DOHH2 (cell line): ENCODE measurements at regions not wholly inside any gene's neighbourhood (a gene's known extent, or its start where the extent isn't known, plus 50 kb on each side); places are given as distances from the start of the nearest gene placed in this dataset.

Experiments
- EZH2phosphoT487 ChIP-seq: fragments of 200-600 bp; sonication (generic); IDR thresholded peaks from 2 replicates; pipeline ENCODE4 v1.6.1; 2017; ENCODE audit warnings: borderline replicate concordance, mild to moderate bottlenecking, antibody characterized with exemption, low read length, moderate library complexity, mixed read lengths
- TF ChIP-seq, protein P1 (sequence below): fragments of 200-600 bp; sonication (generic); IDR thresholded peaks from one replicate; pipeline ENCODE4 v1.5.1; 2014; ENCODE audit warnings: antibody characterized with exemption, mild to moderate bottlenecking, low read depth, low read length; ENCODE audit not compliant: poor library complexity, severe bottlenecking

- TF ChIP-seq, protein P1, sequence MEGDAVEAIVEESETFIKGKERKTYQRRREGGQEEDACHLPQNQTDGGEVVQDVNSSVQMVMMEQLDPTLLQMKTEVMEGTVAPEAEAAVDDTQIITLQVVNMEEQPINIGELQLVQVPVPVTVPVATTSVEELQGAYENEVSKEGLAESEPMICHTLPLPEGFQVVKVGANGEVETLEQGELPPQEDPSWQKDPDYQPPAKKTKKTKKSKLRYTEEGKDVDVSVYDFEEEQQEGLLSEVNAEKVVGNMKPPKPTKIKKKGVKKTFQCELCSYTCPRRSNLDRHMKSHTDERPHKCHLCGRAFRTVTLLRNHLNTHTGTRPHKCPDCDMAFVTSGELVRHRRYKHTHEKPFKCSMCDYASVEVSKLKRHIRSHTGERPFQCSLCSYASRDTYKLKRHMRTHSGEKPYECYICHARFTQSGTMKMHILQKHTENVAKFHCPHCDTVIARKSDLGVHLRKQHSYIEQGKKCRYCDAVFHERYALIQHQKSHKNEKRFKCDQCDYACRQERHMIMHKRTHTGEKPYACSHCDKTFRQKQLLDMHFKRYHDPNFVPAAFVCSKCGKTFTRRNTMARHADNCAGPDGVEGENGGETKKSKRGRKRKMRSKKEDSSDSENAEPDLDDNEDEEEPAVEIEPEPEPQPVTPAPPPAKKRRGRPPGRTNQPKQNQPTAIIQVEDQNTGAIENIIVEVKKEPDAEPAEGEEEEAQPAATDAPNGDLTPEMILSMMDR: no peak
- TF ChIP-seq EZH2phosphoT487: no peak
These were observed 436.2 kb downstream of the BCL11B start for GRCh38 chr14:98835825-98836100.
